Thymus (tissue), 11 donors: ENCODE measurements at regions not wholly inside any gene's neighbourhood (a gene's known extent, or its start where the extent isn't known, plus 50 kb on each side); places are given as distances from the start of the nearest gene placed in this dataset.
"Not testable (repeated sequence)": the region's sequence is repeated elsewhere in the genome, so short reads cannot be mapped to it uniquely, and the experiment has no call there.

ENCODE experiments used
- DNase-seq, 9 donors: peaks; one replicate each; pipeline ENCODE4 v3.0.0-alpha.2; 2013; ENCODE audit warnings: low spot score in 9 of 9, low read depth in 6 of 9, missing footprints in 1 of 9
- H3K27ac ChIP-seq, 2 donors: one replicate each; pipeline ENCODE4 v1.5.1; 2013; ENCODE audit warnings: control low read depth in 1 of 2, low read depth in 1 of 2, low read length in 1 of 2, mild to moderate bottlenecking in 1 of 2, moderate library complexity in 1 of 2
- H3K27me3 ChIP-seq, 2 donors: one replicate each; pipeline ENCODE4 v1.5.1; 2013; ENCODE audit warnings: low read length in 1 of 2; ENCODE audit not compliant: control insufficient read depth in 2 of 2, insufficient read depth in 1 of 2
- H3K36me3 ChIP-seq, 2 donors: one replicate each; pipeline ENCODE4 v1.5.1; 2013; ENCODE audit warnings: low read length in 1 of 2, mild to moderate bottlenecking in 1 of 2, moderate library complexity in 1 of 2; ENCODE audit not compliant: control insufficient read depth in 2 of 2, insufficient read depth in 2 of 2
- H3K4me1 ChIP-seq, 2 donors: one replicate each; pipeline ENCODE4 v1.5.1; 2013; ENCODE audit warnings: low read length in 2 of 2; ENCODE audit not compliant: control insufficient read depth in 2 of 2, insufficient read depth in 2 of 2
- H3K4me3 ChIP-seq, 2 donors: one replicate each; pipeline ENCODE4 v1.5.1; 2013; ENCODE audit warnings: low read length in 2 of 2, control low read depth in 1 of 2, mild to moderate bottlenecking in 1 of 2
- H3K9me3 ChIP-seq, 2 donors: one replicate each; pipeline ENCODE4 v1.5.1; 2013; ENCODE audit warnings: low read length in 1 of 2, mild to moderate bottlenecking in 1 of 2; ENCODE audit not compliant: control insufficient read depth in 2 of 2, insufficient read depth in 1 of 2
- WGBS: extraction: QIAGEN DNeasy Blood & Tissue Kit; methylation state at CpG from one replicate; pipeline ENCODE4 v1.1.7; 2013; 5-methylcytosine and 5-hydroxymethylcytosine counted together
- donor health status: healthy.

GRCh38 chr3:164342206-164342605 lies 736.1 kb downstream of the SI start:
- H3K27me3 ChIP-seq, H3K27ac ChIP-seq, DNase-seq, H3K4me3 ChIP-seq, H3K4me1 ChIP-seq, H3K36me3 ChIP-seq: not testable (repeated sequence)
- 83% methylated on average over 5 of the region's 5 CpGs for WGBS
- H3K9me3 ChIP-seq = peaks cover 0 to 21% of the 10 kb centered on the region in 2 donors

GRCh38 chr3:164341086-164341485 lies 737.2 kb downstream of the SI start:
- H3K36me3 ChIP-seq = no peaks in the 10 kb centered on the region
- H3K27me3 ChIP-seq = no peaks in the 10 kb centered on the region
- H3K9me3 ChIP-seq = peaks cover 0 to 24% of the 10 kb centered on the region in 2 donors
- H3K4me1 ChIP-seq = no peaks in the 10 kb centered on the region
- no peak overlapping the region for H3K27ac ChIP-seq
- H3K4me3 ChIP-seq = no peak overlapping the region
- DNase-seq = no peak
- WGBS = 97% methylated on average over 20 of the region's 20 CpGs

DNA sequence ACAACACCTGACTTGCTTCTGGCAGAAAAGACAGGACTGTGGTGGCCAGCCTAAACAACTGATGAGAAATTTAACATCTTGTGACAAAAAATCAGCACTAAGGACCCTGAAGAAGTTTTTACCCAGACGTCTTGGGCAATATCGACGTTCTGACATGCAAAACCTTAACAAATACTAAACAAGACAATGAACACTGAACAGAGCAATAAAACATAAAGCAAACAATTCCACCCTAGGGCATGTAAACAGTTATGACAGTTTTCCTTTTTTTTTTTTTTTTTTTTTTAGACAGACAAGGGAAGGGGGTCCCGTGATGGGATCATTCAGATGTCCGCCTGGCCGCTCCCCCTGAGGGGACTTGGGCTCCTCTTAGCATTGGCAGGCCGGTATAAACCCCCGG lies 738.0 kb downstream of the SI start:
- H3K27me3 ChIP-seq = no peaks in the 10 kb centered on the region
- no peak overlapping the region for H3K27ac ChIP-seq
- no peaks in the 10 kb centered on the region for H3K4me1 ChIP-seq
- peaks cover 0 to 24% of the 10 kb centered on the region in 2 donors for H3K9me3 ChIP-seq
- H3K4me3 ChIP-seq = no peak overlapping the region
- H3K36me3 ChIP-seq = no peaks in the 10 kb centered on the region
- DNase-seq = no peak
- WGBS = 96% methylated on average over 8 of the region's 8 CpGs

DNA sequence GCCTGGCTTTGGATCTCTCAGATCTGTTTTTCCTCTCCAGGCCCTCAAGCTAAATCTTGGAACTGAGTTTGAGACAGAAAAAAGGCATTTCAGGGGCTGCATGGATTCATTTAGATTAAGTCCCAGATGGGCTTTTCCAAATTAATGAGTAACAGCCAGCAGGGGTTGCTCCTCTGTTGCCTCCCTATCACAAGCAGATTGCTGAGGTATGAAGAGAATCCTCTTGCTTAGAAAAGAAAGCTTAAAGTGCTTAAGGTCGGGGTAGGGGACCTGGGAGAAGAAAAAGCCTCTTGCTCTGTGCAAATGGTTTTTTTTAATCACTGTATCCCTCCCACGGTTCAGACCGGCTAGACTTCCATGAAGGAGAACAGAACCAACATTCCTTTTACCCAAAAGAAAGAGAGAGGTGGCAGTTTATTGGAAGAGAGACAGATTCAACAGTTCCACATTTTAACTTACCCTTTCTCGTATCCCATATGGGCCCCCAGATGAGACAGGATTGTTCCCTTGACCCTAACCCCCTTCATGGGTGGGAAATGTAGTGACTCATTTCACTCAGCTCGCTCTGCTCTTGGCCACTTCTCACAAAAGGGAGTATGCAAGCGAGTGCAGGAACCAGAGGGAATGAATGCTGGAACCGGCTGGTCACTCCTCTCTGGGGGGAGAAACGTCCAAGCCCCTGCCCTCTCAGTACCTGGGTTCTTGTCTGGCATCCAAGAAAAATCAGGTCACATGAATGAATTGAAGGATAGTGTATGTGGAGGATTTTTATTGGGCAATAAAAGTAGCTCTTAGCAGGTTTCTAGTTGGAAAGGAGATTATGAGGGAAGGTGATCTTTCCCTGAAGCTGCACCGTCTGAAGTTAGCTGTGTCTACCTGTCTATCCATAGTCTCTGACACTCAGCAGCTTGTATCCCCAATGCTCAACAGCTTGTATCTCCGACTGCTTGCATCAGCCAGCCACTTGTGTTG lies 745.2 kb downstream of the SI start:
- Histone ChIP-seq H3K27me3 (no peaks in the 10 kb centered on the region), H3K4me3 (no peak overlapping the region), H3K4me1 (no peaks in the 10 kb centered on the region), H3K27ac (no peak overlapping the region), H3K9me3 (peaks cover 2 to 7% of the 10 kb centered on the region in 2 donors), H3K36me3 (no peaks in the 10 kb centered on the region)
- WGBS = 68% methylated on average over 10 of the region's 10 CpGs
- DNase-seq = no peak

DNA sequence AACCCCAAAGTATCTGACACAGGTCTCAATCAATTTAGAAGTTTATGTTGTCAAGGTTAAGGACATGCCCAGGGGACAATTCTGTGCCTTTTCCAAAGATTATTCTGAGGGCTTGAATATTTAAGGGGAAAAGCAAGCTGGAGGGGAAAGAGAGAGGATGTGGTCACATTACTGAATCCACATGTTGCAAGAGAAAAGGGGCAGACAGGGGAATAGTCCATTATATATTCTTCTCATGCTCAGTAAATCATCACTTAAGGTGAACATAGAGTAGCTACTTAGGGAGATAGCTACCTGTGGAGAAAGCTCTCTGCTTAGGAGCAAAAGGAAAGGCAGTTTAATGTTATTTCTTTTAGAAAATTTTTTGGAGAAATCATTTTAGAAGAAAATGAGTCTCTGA lies 751.6 kb downstream of the SI start:
- DNase-seq = no peak
- Histone ChIP-seq H3K27me3 (no peaks in the 10 kb centered on the region), H3K4me1 (no peaks in the 10 kb centered on the region), H3K36me3 (no peaks in the 10 kb centered on the region), H3K27ac (no peak overlapping the region), H3K9me3 (no peaks in the 10 kb centered on the region), H3K4me3 (no peak overlapping the region)

- Histone ChIP-seq H3K4me1 (no peaks in the 10 kb centered on the region), H3K4me3 (no peak overlapping the region), H3K27ac (no peak overlapping the region), H3K9me3 (no peaks in the 10 kb centered on the region), H3K27me3 (no peaks in the 10 kb centered on the region), H3K36me3 (no peaks in the 10 kb centered on the region)
- 70% methylated on average over 7 of the region's 7 CpGs for WGBS
- no peak for DNase-seq
Observed at GRCh38 chr3:164320962-164321361, 757.3 kb downstream of the SI start.

GRCh38 chr3:164306042-164306441 lies 772.3 kb downstream of the SI start:
- no peaks in the 10 kb centered on the region for H3K36me3 ChIP-seq
- no peak overlapping the region for H3K27ac ChIP-seq
- no peaks in the 10 kb centered on the region for H3K27me3 ChIP-seq
- H3K4me1 ChIP-seq = no peaks in the 10 kb centered on the region
- peaks cover 1 to 7% of the 10 kb centered on the region in 2 donors for H3K9me3 ChIP-seq
- DNase-seq = no peak
- H3K4me3 ChIP-seq = no peak overlapping the region

DNA sequence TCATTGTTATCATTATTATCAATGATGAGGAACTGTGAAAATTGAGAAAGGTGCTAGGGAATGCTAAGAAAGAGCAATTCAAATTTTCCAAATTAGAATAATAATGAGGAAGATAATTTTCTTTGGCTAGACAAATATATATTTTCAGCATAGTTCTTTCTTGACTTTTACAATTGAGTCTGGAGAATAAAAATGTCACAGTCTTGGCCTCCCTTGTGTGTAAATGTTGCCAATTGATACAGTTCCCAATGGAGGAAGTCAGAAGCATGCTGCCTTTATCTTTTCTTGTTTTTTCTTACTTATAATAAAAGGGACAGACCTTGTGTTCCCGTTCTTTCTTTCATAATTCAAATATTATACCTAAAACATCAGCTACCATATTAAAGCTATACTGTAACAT lies 774.4 kb downstream of the SI start:
- no peaks in the 10 kb centered on the region for H3K36me3 ChIP-seq
- H3K27me3 ChIP-seq = no peaks in the 10 kb centered on the region
- 89% methylated on average over 1 of the region's 1 CpG for WGBS
- DNase-seq = no peak
- H3K9me3 ChIP-seq = peaks cover 1 to 4% of the 10 kb centered on the region in 2 donors
- no peak overlapping the region for H3K27ac ChIP-seq
- no peaks in the 10 kb centered on the region for H3K4me1 ChIP-seq
- no peak overlapping the region for H3K4me3 ChIP-seq

- Histone ChIP-seq H3K36me3 (no peaks in the 10 kb centered on the region), H3K4me3 (no peak overlapping the region), H3K27ac (no peak overlapping the region), H3K9me3 (peaks cover 1 to 4% of the 10 kb centered on the region in 2 donors), H3K4me1 (no peaks in the 10 kb centered on the region), H3K27me3 (no peaks in the 10 kb centered on the region)
- DNase-seq = no peak
Observed at GRCh38 chr3:164302622-164303021, 775.7 kb downstream of the SI start.
